Stomach (tissue), 4 donors: ENCODE measurements at regions not wholly inside any gene's neighbourhood (a gene's known extent, or its start where the extent isn't known, plus 50 kb on each side); places are given as distances from the start of the nearest gene placed in this dataset.

ENCODE experiments used
- CTCF ChIP-seq, 7 experiments: fragments of 450-650 bp in 4 of 7; fragments of 200-600 bp in 3 of 7; sonication (generic) in 3 of 7; IDR thresholded peaks; one replicate each; pipeline ENCODE4 v1.5.1; 2016 to 2019; ENCODE audit warnings: antibody characterized with exemption in 7 of 7, control low read depth in 2 of 7, mild to moderate bottlenecking in 1 of 7
- EP300 ChIP-seq: sonication (generic); formaldehyde crosslinking; IDR thresholded peaks from one replicate; pipeline ENCODE4 v1.6.1; 2017; ENCODE audit warnings: antibody characterized with exemption
- POLR2A ChIP-seq, 4 donors: fragments of 450-650 bp; IDR thresholded peaks; one replicate each; pipeline ENCODE4 v1.6.1; 2016; ENCODE audit warnings: antibody characterized with exemption in 4 of 4, control low read depth in 2 of 4, mild to moderate bottlenecking in 1 of 4, moderate library complexity in 1 of 4

GRCh38 chr13:34070544-34071303, 252.8 kb downstream of the RFC3 start:
- TF ChIP-seq CTCF (IDR thresholded peaks at IDR 0.05) (no peak), POLR2A (IDR thresholded peaks at IDR 0.05) (no peak), EP300 (no peak)
